Neural progenitor cell (in vitro differentiated cells): ENCODE measurements at regions not wholly inside any gene's neighbourhood (a gene's known extent, or its start where the extent isn't known, plus 50 kb on each side); places are given as distances from the start of the nearest gene placed in this dataset.
A peak's percentile ranks its signal among the peaks of the same experiment; 100 is the strongest.

ENCODE experiments used
- DNase-seq: peaks from one replicate; pipeline ENCODE4 v3.0.0-alpha.2; 2016; ENCODE audit warnings: low spot score
- H2AFZ ChIP-seq: fragments of 200-600 bp; sonication (generic); replicated peaks from 2 replicates; pipeline ENCODE4 v1.6.1; 2016; ENCODE audit warnings: antibody characterized with exemption
- H3F3A ChIP-seq: fragments of 200-600 bp; sonication (generic); 2 replicates; pipeline ENCODE4 v1.6.1; 2016; ENCODE audit warnings: antibody characterized with exemption, low read depth
- H3K27ac ChIP-seq: fragments of 200-600 bp; sonication (generic); 2 replicates; pipeline ENCODE4 v1.5.1; 2016; ENCODE audit warnings: mild to moderate bottlenecking
- H3K27me3 ChIP-seq: fragments of 200-600 bp; sonication (generic); 2 replicates; pipeline ENCODE4 v1.6.1; 2016; ENCODE audit warnings: mild to moderate bottlenecking, moderate library complexity
- H3K36me3 ChIP-seq: fragments of 200-600 bp; sonication (generic); 2 replicates; pipeline ENCODE4 v1.5.1; 2016
- H3K4me1 ChIP-seq: fragments of 200-600 bp; sonication (generic); 2 replicates; pipeline ENCODE4 v1.6.1; 2016; ENCODE audit warnings: mixed run types
- H3K4me2 ChIP-seq: fragments of 200-600 bp; sonication (generic); 2 replicates; pipeline ENCODE4 v1.6.1; 2016
- H3K4me3 ChIP-seq: fragments of 200-600 bp; sonication (generic); 2 replicates; pipeline ENCODE4 v1.5.1; 2016
- H3K79me2 ChIP-seq: fragments of 200-600 bp; sonication (generic); 2 replicates; pipeline ENCODE4 v1.6.1; 2016; ENCODE audit warnings: low read depth
- H3K9ac ChIP-seq: fragments of 200-600 bp; sonication (generic); 2 replicates; pipeline ENCODE4 v1.6.1; 2016
- H3K9me3 ChIP-seq: fragments of 200-600 bp; sonication (generic); 2 replicates; pipeline ENCODE4 v1.5.1; 2016; ENCODE audit warnings: low read depth
- H4K20me1 ChIP-seq: fragments of 200-600 bp; sonication (generic); 2 replicates; pipeline ENCODE4 v1.6.1; 2016; ENCODE audit warnings: low read depth
- H3K27ac Mint-ChIP-seq: 3 replicates; pipeline ENCODE4 v1.8.0; 2021; ENCODE audit warnings: mixed read lengths
- H3K27me3 Mint-ChIP-seq: 2 replicates; pipeline ENCODE4 v1.8.0; 2022; ENCODE audit warnings: low read depth, mild to moderate bottlenecking, inconsistent platforms, moderate library complexity, mixed read lengths; ENCODE audit not compliant: insufficient read depth
- H3K36me3 Mint-ChIP-seq: 3 replicates; pipeline ENCODE4 v1.8.0; 2021; ENCODE audit warnings: mixed read lengths
- H3K4me1 Mint-ChIP-seq: 3 replicates; pipeline ENCODE4 v1.8.0; 2021; ENCODE audit warnings: mixed read lengths
- H3K4me3 Mint-ChIP-seq: 3 replicates; pipeline ENCODE4 v1.8.0; 2021; ENCODE audit warnings: mild to moderate bottlenecking, moderate library complexity, mixed read lengths
- H3K9me3 Mint-ChIP-seq: 3 replicates; pipeline ENCODE4 v1.8.0; 2020; ENCODE audit warnings: mixed read lengths
- EZH2 ChIP-seq: fragments of 200-600 bp; sonication (generic); IDR thresholded peaks from 2 replicates; pipeline ENCODE4 v1.6.1; 2017; ENCODE audit warnings: antibody characterized with exemption, mild to moderate bottlenecking, moderate library complexity
- EZH2phosphoT487 ChIP-seq: fragments of 200-600 bp; sonication (generic); IDR thresholded peaks from 2 replicates; pipeline ENCODE4 v1.6.1; 2017; ENCODE audit warnings: antibody characterized with exemption
- TF ChIP-seq, protein P1 (sequence below): fragments of 200-600 bp; sonication (generic); IDR thresholded peaks from 2 replicates; pipeline ENCODE4 v1.5.1; 2017; ENCODE audit warnings: antibody characterized with exemption, mild to moderate bottlenecking

DNA sequence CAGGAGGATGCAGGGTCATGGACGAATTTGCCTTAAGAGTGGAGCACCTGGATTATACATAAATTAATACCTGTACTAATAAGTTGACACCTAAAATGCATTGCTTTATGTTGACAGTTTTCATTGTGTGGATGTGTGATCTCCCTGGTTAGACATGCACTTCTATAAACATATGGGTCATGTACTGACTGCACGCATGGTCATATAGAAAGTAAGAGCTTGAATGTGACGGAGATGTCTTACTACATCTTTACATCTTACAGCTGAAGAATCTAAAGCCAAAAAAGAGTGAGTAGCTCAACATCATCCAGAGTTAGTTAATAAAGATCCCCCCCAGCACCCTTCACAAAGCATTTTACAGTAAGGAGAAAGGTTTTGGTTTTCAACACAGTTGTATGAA lies 408.4 kb upstream of the JARID2 start:
- H4K20me1 ChIP-seq, result peaks cover 5% of the 10 kb centered on the region
- peaks cover 49% of the 10 kb centered on the region for H3K4me1 ChIP-seq
- H3K4me1 Mint-ChIP-seq, result peaks cover 14% of the 10 kb centered on the region
- H3K4me2 ChIP-seq, result peak overlapping the region; percentile 70
- TF ChIP-seq EZH2 (no peak), EZH2phosphoT487 (no peak)
- TF ChIP-seq, protein P1, sequence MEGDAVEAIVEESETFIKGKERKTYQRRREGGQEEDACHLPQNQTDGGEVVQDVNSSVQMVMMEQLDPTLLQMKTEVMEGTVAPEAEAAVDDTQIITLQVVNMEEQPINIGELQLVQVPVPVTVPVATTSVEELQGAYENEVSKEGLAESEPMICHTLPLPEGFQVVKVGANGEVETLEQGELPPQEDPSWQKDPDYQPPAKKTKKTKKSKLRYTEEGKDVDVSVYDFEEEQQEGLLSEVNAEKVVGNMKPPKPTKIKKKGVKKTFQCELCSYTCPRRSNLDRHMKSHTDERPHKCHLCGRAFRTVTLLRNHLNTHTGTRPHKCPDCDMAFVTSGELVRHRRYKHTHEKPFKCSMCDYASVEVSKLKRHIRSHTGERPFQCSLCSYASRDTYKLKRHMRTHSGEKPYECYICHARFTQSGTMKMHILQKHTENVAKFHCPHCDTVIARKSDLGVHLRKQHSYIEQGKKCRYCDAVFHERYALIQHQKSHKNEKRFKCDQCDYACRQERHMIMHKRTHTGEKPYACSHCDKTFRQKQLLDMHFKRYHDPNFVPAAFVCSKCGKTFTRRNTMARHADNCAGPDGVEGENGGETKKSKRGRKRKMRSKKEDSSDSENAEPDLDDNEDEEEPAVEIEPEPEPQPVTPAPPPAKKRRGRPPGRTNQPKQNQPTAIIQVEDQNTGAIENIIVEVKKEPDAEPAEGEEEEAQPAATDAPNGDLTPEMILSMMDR, result no peak
- H3K27ac Mint-ChIP-seq, result no peak overlapping the region
- peaks cover 8% of the 10 kb centered on the region for H3K27me3 Mint-ChIP-seq
- H3K36me3 ChIP-seq, result no peaks in the 10 kb centered on the region
- H3K4me3 ChIP-seq, result no peak overlapping the region
- H3K9me3 Mint-ChIP-seq, result peaks cover 4% of the 10 kb centered on the region
- H2AFZ ChIP-seq, result no peak overlapping the region
- H3K4me3 Mint-ChIP-seq, result no peak overlapping the region
- DNase-seq, result no peak
- no peak overlapping the region for H3K27ac ChIP-seq
- peaks cover 29% of the 10 kb centered on the region for H3F3A ChIP-seq
- no peaks in the 10 kb centered on the region for H3K36me3 Mint-ChIP-seq
- H3K79me2 ChIP-seq, result no peaks in the 10 kb centered on the region
- H3K9me3 ChIP-seq, result no peaks in the 10 kb centered on the region
- no peaks in the 10 kb centered on the region for H3K27me3 ChIP-seq
- H3K9ac ChIP-seq, result no peak overlapping the region

DNA sequence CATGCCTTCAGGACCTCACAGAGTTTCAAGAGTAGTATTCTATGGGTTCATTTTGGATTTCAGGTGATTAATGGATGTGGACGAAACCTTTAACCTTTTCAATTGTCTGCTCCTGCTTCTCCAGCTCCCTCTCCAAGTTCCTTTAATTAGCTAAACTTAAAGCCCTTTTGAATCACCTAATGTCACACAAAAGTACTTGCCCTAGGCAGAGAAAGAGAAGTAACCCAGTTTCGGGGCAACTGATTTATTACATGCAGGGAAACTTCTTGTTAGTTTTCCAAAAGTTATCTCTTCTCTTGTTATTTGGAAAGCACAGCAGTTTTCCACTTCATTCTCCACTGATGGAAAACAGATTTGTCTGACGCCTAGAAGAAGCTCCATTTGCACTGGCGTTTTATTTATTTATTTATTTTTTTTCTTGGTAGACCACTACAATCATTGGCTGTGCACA lies 407.7 kb upstream of the JARID2 start:
- Histone ChIP-seq H3K4me1 (peaks cover 42% of the 10 kb centered on the region), H3K9ac (no peak overlapping the region), H3K27ac (peak overlapping the region; percentile 13), H3K9me3 (no peaks in the 10 kb centered on the region), H3F3A (peaks cover 28% of the 10 kb centered on the region), H3K4me3 (peak overlapping the region; percentile 18), H4K20me1 (peaks cover 5% of the 10 kb centered on the region), H3K79me2 (no peaks in the 10 kb centered on the region), H2AFZ (no peak overlapping the region), H3K4me2 (peak overlapping the region; percentile 70), H3K27me3 (no peaks in the 10 kb centered on the region), H3K36me3 (no peaks in the 10 kb centered on the region)
- Mint-ChIP-seq H3K4me3 (no peak overlapping the region), H3K27ac (no peak overlapping the region), H3K9me3 (peaks cover 4% of the 10 kb centered on the region), H3K4me1 (peaks cover 12% of the 10 kb centered on the region), H3K36me3 (no peaks in the 10 kb centered on the region), H3K27me3 (peaks cover 4% of the 10 kb centered on the region)
- no peak for TF ChIP-seq EZH2
- TF ChIP-seq, protein P1, result no peak
- no peak for TF ChIP-seq EZH2phosphoT487
- DNase-seq, result peak; percentile 55

DNA sequence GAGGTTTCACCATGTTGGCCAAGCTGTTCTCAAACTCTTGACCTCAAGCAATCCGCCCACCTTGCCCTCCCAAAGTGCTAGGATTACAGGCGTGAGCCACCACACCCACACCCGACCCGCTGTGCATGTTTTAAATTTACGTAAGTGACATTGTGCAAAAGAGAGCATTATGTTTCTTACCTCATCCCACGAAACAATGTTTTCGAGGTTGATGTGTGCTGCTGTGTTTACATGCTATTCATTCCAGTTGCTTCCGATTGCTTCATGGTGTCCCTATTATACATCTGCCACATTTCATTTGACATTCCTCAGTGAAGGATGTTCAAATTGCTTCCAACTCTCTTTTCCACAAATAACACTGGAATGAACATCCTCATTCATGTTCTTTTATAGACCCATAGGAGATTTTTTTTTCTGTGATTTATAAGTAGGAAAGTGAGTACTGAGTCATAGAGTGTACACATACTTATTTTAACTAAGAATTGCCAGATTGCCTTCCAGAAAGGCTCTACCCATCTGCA lies 403.9 kb upstream of the JARID2 start:
- Histone ChIP-seq H3K36me3 (no peaks in the 10 kb centered on the region), H3K4me3 (no peak overlapping the region), H2AFZ (no peak overlapping the region), H3K4me1 (peaks cover 35% of the 10 kb centered on the region), H3K9ac (no peak overlapping the region), H3K9me3 (no peaks in the 10 kb centered on the region), H3K27me3 (no peaks in the 10 kb centered on the region), H4K20me1 (peaks cover 5% of the 10 kb centered on the region), H3F3A (peaks cover 28% of the 10 kb centered on the region), H3K79me2 (no peaks in the 10 kb centered on the region), H3K27ac (no peak overlapping the region), H3K4me2 (no peak overlapping the region)
- H3K27me3 Mint-ChIP-seq, result peaks cover 3% of the 10 kb centered on the region
- no peak overlapping the region for H3K4me3 Mint-ChIP-seq
- H3K9me3 Mint-ChIP-seq, result peaks cover 11% of the 10 kb centered on the region
- no peaks in the 10 kb centered on the region for H3K36me3 Mint-ChIP-seq
- no peak for DNase-seq
- H3K4me1 Mint-ChIP-seq, result peaks cover 12% of the 10 kb centered on the region
- TF ChIP-seq EZH2, result no peak
- H3K27ac Mint-ChIP-seq, result no peak overlapping the region

DNA sequence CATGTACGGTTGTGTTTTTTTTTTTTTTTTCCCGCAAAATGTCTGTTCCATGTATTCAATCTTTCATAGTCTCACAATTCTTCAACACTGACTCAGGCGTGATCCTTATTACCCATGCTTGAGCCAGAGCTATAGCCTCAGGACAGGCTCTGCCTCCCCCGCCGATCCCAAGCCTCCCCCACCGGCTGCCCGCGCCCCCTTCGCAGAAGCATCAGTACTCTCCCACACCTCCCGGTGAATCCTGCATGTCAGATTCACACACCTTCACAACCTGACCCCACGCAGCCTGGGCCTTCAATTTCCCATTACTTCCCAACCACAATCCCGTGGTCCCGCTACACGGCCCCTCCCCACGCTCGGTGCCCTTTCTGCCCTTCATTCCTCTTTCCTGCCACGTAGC lies 401.5 kb upstream of the JARID2 start:
- no peak for DNase-seq
- Histone ChIP-seq H3K4me1 (peaks cover 30% of the 10 kb centered on the region), H3K9ac (no peak overlapping the region), H3K27me3 (no peaks in the 10 kb centered on the region), H3F3A (peaks cover 17% of the 10 kb centered on the region), H3K79me2 (no peaks in the 10 kb centered on the region), H3K4me2 (no peak overlapping the region), H3K27ac (no peak overlapping the region), H4K20me1 (no peaks in the 10 kb centered on the region), H2AFZ (no peak overlapping the region), H3K36me3 (no peaks in the 10 kb centered on the region), H3K9me3 (no peaks in the 10 kb centered on the region), H3K4me3 (no peak overlapping the region)
- H3K27me3 Mint-ChIP-seq, result peaks cover 3% of the 10 kb centered on the region
- H3K9me3 Mint-ChIP-seq, result peaks cover 11% of the 10 kb centered on the region
- H3K36me3 Mint-ChIP-seq, result no peaks in the 10 kb centered on the region
- no peak for TF ChIP-seq EZH2
- peaks cover 11% of the 10 kb centered on the region for H3K4me1 Mint-ChIP-seq
- H3K27ac Mint-ChIP-seq, result peak overlapping the region; percentile 24
- no peak overlapping the region for H3K4me3 Mint-ChIP-seq
